GM23338 (cell line): ENCODE measurements at regions not wholly inside any gene's neighbourhood (a gene's known extent, or its start where the extent isn't known, plus 50 kb on each side); places are given as distances from the start of the nearest gene placed in this dataset.

ENCODE experiments used
- ATAC-seq: fragments of 200-7000 bp; cut with Tn5 transposase; 3 replicates; pipeline ENCODE4 v1.9.1; 2020
- DNase-seq: peaks from one replicate; pipeline ENCODE4 v3.0.0-alpha.2; 2015; ENCODE audit warnings: low spot score
- H2AFZ ChIP-seq: fragments of 200-600 bp; sonication (generic); 2 replicates; pipeline ENCODE4 v1.8.0; 2016; ENCODE audit warnings: antibody characterized with exemption, mild to moderate bottlenecking, moderate library complexity
- H3F3A ChIP-seq: fragments of 200-600 bp; sonication (generic); replicated peaks from 2 replicates; pipeline ENCODE4 v1.8.0; 2017; ENCODE audit warnings: antibody characterized with exemption, mixed run types, low read depth
- H3K27ac ChIP-seq: fragments of 200-600 bp; sonication (generic); 2 replicates; pipeline ENCODE4 v1.6.1; 2016; ENCODE audit warnings: low read depth
- H3K27me3 ChIP-seq: fragments of 200-600 bp; sonication (generic); 2 replicates; pipeline ENCODE4 v1.8.0; 2016; ENCODE audit warnings: mild to moderate bottlenecking, mixed run types, moderate library complexity; ENCODE audit not compliant: insufficient read depth
- H3K36me3 ChIP-seq: fragments of 200-600 bp; sonication (generic); 2 replicates; pipeline ENCODE4 v1.8.0; 2016; ENCODE audit warnings: mild to moderate bottlenecking; ENCODE audit not compliant: insufficient read depth
- H3K4me1 ChIP-seq: fragments of 200-600 bp; sonication (generic); 2 replicates; pipeline ENCODE4 v1.8.0; 2016; ENCODE audit warnings: mild to moderate bottlenecking, moderate library complexity; ENCODE audit not compliant: insufficient read depth
- H3K4me2 ChIP-seq: fragments of 200-600 bp; sonication (generic); 2 replicates; pipeline ENCODE4 v1.7.1; 2017; ENCODE audit warnings: mixed run types
- H3K4me3 ChIP-seq: fragments of 200-600 bp; sonication (generic); 2 replicates; pipeline ENCODE4 v1.6.1; 2016; ENCODE audit warnings: mixed run types
- H3K79me2 ChIP-seq: fragments of 200-600 bp; sonication (generic); replicated peaks from 2 replicates; pipeline ENCODE4 v1.8.0; 2017; ENCODE audit warnings: mild to moderate bottlenecking; ENCODE audit not compliant: insufficient read depth
- H3K9me2 ChIP-seq: fragments of 200-600 bp; sonication (generic); 2 replicates; pipeline ENCODE4 v1.8.0; 2017; ENCODE audit not compliant: insufficient read depth
- H4K20me1 ChIP-seq: fragments of 200-600 bp; sonication (generic); replicated peaks from 2 replicates; pipeline ENCODE4 v1.8.0; 2017; ENCODE audit warnings: mild to moderate bottlenecking; ENCODE audit not compliant: insufficient read depth
- H3K27ac Mint-ChIP-seq: 2 replicates; pipeline ENCODE4 v1.8.0; 2020; ENCODE audit warnings: inconsistent platforms, mild to moderate bottlenecking, moderate library complexity, mixed read lengths
- H3K27me3 Mint-ChIP-seq: 3 replicates; pipeline ENCODE4 v1.8.0; 2022; ENCODE audit warnings: low read depth, mild to moderate bottlenecking, moderate library complexity, mixed read lengths, inconsistent platforms; ENCODE audit not compliant: insufficient read depth, poor library complexity
- H3K36me3 Mint-ChIP-seq: 3 replicates; pipeline ENCODE4 v1.8.0; 2021; ENCODE audit warnings: low read depth, mild to moderate bottlenecking, inconsistent platforms, moderate library complexity, mixed read lengths
- H3K4me1 Mint-ChIP-seq: 3 replicates; pipeline ENCODE4 v1.8.0; 2020; ENCODE audit warnings: mild to moderate bottlenecking, inconsistent platforms, mixed read lengths
- H3K4me3 Mint-ChIP-seq: 3 replicates; pipeline ENCODE4 v1.8.0; 2021; ENCODE audit warnings: moderate library complexity, mild to moderate bottlenecking, inconsistent platforms, mixed read lengths
- H3K9me3 Mint-ChIP-seq: 3 replicates; pipeline ENCODE4 v1.8.0; 2020; ENCODE audit warnings: moderate library complexity, mild to moderate bottlenecking, inconsistent platforms, mixed read lengths
- CREB1 ChIP-seq: fragments of 250-450 bp; sonication (Bioruptor Pico); IDR thresholded peaks from 2 replicates; pipeline ENCODE4 v1.5.0; 2020; ENCODE audit warnings: low read depth, mild to moderate bottlenecking, moderate library complexity
- JUNB ChIP-seq: IDR thresholded peaks from one replicate; pipeline ENCODE4 v1.6.1; 2016; ENCODE audit warnings: antibody characterized with exemption; ENCODE audit not compliant: unreplicated experiment
- NANOG ChIP-seq: IDR thresholded peaks from 2 replicates; pipeline ENCODE4 v1.6.1; 2016; ENCODE audit warnings: antibody characterized with exemption, borderline replicate concordance
- POLR2AphosphoS5 ChIP-seq: IDR thresholded peaks from 2 replicates; pipeline ENCODE4 v1.6.1; 2016; ENCODE audit warnings: antibody characterized with exemption, low read depth
- ZNF114 ChIP-seq: fragments of 250-450 bp; sonication (Bioruptor Pico); IDR thresholded peaks from 2 replicates; pipeline ENCODE4 v1.5.0; 2020; ENCODE audit warnings: mild to moderate bottlenecking, moderate library complexity
- ZNF331 ChIP-seq: fragments of 250-450 bp; sonication (Bioruptor Pico); IDR thresholded peaks from 2 replicates; pipeline ENCODE4 v1.5.0; 2020; ENCODE audit warnings: low read depth, mild to moderate bottlenecking, moderate library complexity
- TF ChIP-seq, protein P1 (sequence below), 2 experiments: fragments of 200-600 bp in 1 of 2; sonication (generic) in 1 of 2; conservative IDR thresholded peaks; 2 replicates each; pipeline versions ENCODE4 v1.5.1 to v1.6.1; 2016 to 2017; ENCODE audit warnings: antibody characterized with exemption in 2 of 2, low read depth in 2 of 2, mild to moderate bottlenecking in 2 of 2, moderate library complexity in 1 of 2
- TF ChIP-seq, protein P2 (sequence below): fragments of 250-450 bp; sonication (Bioruptor Pico); IDR thresholded peaks from 2 replicates; pipeline ENCODE4 v1.5.0; 2020; ENCODE audit warnings: mild to moderate bottlenecking, moderate library complexity

DNA sequence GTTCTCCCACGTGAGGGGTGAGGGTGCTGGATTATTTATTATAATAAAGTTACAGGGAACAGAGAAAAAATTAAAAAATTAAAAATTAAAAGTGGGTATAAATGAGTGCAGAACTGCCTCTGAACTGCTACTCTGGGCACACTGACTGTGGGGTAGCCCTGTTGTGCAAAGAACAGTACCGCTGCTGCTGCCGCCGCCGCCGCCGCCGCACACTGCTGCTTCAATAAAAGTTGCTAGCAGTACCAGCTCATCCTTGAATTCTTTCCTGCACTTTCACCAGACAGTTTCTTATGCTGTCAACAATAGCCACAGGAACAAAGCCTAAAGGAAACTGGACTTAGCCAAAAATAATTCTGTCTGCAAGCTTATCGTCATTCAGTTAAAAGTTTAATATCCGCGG, 72.1 kb downstream of the GCC1 start:
- H3K36me3 Mint-ChIP-seq = no peaks in the 10 kb centered on the region
- Histone ChIP-seq H3K4me2 (no peak overlapping the region), H2AFZ (no peak overlapping the region), H3K79me2 (no peaks in the 10 kb centered on the region), H3K4me1 (no peaks in the 10 kb centered on the region), H3K27ac (no peak overlapping the region), H3K36me3 (no peaks in the 10 kb centered on the region), H3K4me3 (no peak overlapping the region), H3K9me2 (no peaks in the 10 kb centered on the region), H3F3A (no peaks in the 10 kb centered on the region), H4K20me1 (no peaks in the 10 kb centered on the region), H3K27me3 (no peaks in the 10 kb centered on the region; the same call in 1 of the 2 replicates)
- no peak overlapping the region for H3K4me3 Mint-ChIP-seq
- ATAC-seq = no peak
- no peaks in the 10 kb centered on the region for H3K9me3 Mint-ChIP-seq
- H3K27ac Mint-ChIP-seq = no peak overlapping the region
- no peak for DNase-seq
- peaks cover 5% of the 10 kb centered on the region; the same call in 1 of the 3 replicates for H3K4me1 Mint-ChIP-seq
- no peaks in the 10 kb centered on the region for H3K27me3 Mint-ChIP-seq
- TF ChIP-seq ZNF331 = no peak
- no peak for TF ChIP-seq ZNF114 (CRISPR knock-in tag)
- no peak for TF ChIP-seq CREB1
- no peak for TF ChIP-seq NANOG
- TF ChIP-seq, protein P1, sequence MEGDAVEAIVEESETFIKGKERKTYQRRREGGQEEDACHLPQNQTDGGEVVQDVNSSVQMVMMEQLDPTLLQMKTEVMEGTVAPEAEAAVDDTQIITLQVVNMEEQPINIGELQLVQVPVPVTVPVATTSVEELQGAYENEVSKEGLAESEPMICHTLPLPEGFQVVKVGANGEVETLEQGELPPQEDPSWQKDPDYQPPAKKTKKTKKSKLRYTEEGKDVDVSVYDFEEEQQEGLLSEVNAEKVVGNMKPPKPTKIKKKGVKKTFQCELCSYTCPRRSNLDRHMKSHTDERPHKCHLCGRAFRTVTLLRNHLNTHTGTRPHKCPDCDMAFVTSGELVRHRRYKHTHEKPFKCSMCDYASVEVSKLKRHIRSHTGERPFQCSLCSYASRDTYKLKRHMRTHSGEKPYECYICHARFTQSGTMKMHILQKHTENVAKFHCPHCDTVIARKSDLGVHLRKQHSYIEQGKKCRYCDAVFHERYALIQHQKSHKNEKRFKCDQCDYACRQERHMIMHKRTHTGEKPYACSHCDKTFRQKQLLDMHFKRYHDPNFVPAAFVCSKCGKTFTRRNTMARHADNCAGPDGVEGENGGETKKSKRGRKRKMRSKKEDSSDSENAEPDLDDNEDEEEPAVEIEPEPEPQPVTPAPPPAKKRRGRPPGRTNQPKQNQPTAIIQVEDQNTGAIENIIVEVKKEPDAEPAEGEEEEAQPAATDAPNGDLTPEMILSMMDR (conservative IDR thresholded peaks at IDR 0.05; ENCODE audit: low read depth in 2 of 2) = no peak

DNA sequence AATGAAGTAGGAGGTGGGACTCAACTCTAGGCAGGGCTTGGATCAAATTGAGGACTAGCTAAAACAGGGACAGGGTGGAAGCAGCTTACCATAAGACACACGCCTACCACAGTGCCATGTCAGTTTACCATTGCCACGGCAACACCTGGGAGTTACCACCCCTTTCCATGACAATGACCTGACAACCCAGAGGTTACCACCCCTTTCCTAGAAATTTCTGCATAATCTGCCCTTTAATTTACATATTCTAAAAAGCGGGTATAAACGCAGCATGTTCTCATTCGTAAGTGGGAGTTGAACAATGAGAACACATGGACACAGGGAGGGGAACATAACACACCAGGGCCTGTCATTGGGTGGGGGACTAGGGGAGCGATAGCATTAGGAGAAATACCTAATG, 72.7 kb downstream of the GCC1 start:
- ATAC-seq (peak; percentile 66), DNase-seq (peak; percentile 48)
- Mint-ChIP-seq H3K9me3 (no peaks in the 10 kb centered on the region), H3K36me3 (no peaks in the 10 kb centered on the region), H3K27ac (no peak overlapping the region), H3K4me3 (no peak overlapping the region), H3K4me1 (peaks cover 5% of the 10 kb centered on the region; the same call in 1 of the 3 replicates), H3K27me3 (no peaks in the 10 kb centered on the region)
- no peak overlapping the region for H3K4me3 ChIP-seq
- H4K20me1 ChIP-seq = no peaks in the 10 kb centered on the region
- no peaks in the 10 kb centered on the region for H3K9me2 ChIP-seq
- no peak overlapping the region for H3K4me2 ChIP-seq
- H2AFZ ChIP-seq = no peak overlapping the region
- no peaks in the 10 kb centered on the region for H3K79me2 ChIP-seq
- no peaks in the 10 kb centered on the region for H3F3A ChIP-seq
- no peak overlapping the region for H3K27ac ChIP-seq
- H3K36me3 ChIP-seq = no peaks in the 10 kb centered on the region
- H3K4me1 ChIP-seq = no peaks in the 10 kb centered on the region
- H3K27me3 ChIP-seq = no peaks in the 10 kb centered on the region; the same call in 1 of the 2 replicates
- TF ChIP-seq JUNB = no peak
- no peak for TF ChIP-seq ZNF331
- TF ChIP-seq, protein P1 (conservative IDR thresholded peaks at IDR 0.05; ENCODE audit: low read depth in 2 of 2) = no peak
- no peak for TF ChIP-seq POLR2AphosphoS5
- no peak for TF ChIP-seq CREB1
- TF ChIP-seq, protein P2, sequence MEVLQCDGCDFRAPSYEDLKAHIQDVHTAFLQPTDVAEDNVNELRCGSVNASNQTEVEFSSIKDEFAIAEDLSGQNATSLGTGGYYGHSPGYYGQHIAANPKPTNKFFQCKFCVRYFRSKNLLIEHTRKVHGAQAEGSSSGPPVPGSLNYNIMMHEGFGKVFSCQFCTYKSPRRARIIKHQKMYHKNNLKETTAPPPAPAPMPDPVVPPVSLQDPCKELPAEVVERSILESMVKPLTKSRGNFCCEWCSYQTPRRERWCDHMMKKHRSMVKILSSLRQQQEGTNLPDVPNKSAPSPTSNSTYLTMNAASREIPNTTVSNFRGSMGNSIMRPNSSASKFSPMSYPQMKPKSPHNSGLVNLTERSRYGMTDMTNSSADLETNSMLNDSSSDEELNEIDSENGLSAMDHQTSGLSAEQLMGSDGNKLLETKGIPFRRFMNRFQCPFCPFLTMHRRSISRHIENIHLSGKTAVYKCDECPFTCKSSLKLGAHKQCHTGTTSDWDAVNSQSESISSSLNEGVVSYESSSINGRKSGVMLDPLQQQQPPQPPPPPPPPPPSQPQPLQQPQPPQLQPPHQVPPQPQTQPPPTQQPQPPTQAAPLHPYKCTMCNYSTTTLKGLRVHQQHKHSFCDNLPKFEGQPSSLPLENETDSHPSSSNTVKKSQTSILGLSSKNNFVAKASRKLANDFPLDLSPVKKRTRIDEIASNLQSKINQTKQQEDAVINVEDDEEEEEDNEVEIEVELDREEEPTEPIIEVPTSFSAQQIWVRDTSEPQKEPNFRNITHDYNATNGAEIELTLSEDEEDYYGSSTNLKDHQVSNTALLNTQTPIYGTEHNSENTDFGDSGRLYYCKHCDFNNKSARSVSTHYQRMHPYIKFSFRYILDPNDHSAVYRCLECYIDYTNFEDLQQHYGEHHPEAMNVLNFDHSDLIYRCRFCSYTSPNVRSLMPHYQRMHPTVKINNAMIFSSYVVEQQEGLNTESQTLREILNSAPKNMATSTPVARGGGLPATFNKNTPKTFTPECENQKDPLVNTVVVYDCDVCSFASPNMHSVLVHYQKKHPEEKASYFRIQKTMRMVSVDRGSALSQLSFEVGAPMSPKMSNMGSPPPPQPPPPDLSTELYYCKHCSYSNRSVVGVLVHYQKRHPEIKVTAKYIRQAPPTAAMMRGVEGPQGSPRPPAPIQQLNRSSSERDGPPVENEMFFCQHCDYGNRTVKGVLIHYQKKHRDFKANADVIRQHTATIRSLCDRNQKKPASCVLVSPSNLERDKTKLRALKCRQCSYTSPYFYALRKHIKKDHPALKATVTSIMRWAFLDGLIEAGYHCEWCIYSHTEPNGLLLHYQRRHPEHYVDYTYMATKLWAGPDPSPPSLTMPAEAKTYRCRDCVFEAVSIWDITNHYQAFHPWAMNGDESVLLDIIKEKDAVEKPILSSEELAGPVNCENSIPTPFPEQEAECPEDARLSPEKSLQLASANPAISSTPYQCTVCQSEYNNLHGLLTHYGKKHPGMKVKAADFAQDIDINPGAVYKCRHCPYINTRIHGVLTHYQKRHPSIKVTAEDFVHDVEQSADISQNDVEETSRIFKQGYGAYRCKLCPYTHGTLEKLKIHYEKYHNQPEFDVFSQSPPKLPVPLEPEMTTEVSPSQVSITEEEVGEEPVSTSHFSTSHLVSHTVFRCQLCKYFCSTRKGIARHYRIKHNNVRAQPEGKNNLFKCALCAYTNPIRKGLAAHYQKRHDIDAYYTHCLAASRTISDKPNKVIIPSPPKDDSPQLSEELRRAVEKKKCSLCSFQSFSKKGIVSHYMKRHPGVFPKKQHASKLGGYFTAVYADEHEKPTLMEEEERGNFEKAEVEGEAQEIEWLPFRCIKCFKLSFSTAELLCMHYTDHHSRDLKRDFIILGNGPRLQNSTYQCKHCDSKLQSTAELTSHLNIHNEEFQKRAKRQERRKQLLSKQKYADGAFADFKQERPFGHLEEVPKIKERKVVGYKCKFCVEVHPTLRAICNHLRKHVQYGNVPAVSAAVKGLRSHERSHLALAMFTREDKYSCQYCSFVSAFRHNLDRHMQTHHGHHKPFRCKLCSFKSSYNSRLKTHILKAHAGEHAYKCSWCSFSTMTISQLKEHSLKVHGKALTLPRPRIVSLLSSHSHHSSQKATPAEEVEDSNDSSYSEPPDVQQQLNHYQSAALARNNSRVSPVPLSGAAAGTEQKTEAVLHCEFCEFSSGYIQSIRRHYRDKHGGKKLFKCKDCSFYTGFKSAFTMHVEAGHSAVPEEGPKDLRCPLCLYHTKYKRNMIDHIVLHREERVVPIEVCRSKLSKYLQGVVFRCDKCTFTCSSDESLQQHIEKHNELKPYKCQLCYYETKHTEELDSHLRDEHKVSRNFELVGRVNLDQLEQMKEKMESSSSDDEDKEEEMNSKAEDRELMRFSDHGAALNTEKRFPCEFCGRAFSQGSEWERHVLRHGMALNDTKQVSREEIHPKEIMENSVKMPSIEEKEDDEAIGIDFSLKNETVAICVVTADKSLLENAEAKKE (CRISPR knock-in tag) = no peak
- no peak for TF ChIP-seq ZNF114 (CRISPR knock-in tag)
